Hematopoietic multipotent progenitor cell treated with erythropoietin and hydrocortisone succinate and interleukin-3 and kit ligand, for 8 days (in vitro differentiated cells): ENCODE measurements at regions not wholly inside any gene's neighbourhood (a gene's known extent, or its start where the extent isn't known, plus 50 kb on each side); places are given as distances from the start of the nearest gene placed in this dataset.

Source experiments
- DNase-seq: peaks from one replicate; pipeline ENCODE4 v3.0.0-alpha.2; 2015

GRCh38 chr9:88737876-88738275 is 202.9 kb downstream of the NXNL2 start:
- no peak for DNase-seq

DNA sequence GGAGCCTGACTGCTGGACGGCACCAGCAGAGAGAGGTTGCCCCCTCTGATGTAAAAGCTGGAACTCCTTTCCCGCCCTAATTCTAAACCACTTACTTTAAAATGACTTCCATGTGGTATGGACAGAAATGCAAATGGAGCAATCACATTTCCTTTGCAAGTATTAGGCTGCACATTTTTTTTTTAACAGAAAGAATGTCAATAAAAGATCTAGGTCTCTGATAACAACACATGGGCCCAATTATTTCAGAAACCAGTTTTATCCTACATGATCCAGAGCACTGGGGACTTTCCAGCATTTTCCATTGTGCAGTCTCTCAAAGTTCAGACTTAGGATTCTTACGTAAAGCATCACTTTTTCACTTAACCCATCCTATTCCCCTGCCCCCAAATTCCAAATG is 203.7 kb downstream of the NXNL2 start:
- DNase-seq = no peak

DNA sequence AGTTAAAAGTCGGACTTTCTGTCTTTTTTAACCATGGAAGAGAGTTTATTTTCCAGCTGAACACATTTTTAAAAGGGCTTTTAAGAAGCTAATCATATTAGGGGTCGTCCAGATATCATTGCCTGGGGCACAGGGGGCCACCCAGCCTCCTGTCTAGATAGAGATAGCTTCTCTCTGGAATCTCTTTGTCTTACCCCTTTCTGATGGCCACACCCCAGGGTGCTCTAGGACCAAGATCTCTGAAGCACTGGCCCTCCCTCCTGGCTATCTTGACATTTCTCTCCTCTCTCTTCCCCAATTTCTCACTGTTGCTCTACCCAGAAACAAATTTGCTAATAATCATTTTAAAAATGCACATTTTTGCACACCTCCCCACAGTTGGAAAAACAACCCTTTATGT is 204.4 kb downstream of the NXNL2 start:
- no peak for DNase-seq

- DNase-seq = no peak
Measured at GRCh38 chr9:88740844-88741243, 205.9 kb downstream of the NXNL2 start.

DNA sequence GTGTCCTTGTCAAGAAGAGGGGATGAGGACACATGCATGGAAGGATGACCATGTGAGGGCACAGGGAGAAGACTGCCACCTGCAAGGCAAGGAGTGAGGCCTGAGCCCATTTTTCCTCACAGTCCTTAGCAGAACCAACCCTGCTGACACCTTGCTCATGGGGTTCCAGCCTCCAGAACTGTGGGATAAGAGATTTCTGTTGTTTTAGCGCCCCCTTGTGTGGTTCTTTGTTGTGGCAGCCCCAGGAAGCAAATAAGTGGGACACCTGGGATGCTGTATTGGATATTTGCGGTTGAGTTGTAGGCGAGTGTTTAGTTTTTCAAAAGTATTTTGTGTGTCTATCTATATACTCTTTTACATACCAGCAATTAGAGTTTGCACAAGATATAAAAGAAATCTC is 206.4 kb downstream of the NXNL2 start:
- peak; percentile 43 for DNase-seq

DNA sequence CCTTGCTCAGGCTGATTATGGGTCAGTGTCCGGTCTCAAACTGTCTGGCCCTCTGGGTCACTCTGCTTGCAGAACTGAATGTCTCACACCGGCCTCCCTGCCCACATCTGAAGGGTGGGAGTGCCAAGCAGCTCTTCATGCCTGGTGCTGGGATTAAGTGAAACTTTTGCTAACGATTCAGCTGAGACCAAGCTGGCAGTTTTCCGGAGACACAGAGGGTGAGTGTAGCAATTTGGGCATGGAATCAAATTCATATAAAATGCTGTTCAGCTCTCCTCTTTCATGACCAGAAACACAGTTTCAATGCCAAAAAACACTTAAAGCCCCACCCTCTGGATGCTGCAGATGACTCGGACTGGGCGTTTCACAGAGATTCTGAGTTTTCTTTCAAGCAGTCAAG is 207.5 kb downstream of the NXNL2 start:
- DNase-seq = no peak

GRCh38 chr9:88742905-88743304 is 207.9 kb downstream of the NXNL2 start:
- DNase-seq = no peak

DNA sequence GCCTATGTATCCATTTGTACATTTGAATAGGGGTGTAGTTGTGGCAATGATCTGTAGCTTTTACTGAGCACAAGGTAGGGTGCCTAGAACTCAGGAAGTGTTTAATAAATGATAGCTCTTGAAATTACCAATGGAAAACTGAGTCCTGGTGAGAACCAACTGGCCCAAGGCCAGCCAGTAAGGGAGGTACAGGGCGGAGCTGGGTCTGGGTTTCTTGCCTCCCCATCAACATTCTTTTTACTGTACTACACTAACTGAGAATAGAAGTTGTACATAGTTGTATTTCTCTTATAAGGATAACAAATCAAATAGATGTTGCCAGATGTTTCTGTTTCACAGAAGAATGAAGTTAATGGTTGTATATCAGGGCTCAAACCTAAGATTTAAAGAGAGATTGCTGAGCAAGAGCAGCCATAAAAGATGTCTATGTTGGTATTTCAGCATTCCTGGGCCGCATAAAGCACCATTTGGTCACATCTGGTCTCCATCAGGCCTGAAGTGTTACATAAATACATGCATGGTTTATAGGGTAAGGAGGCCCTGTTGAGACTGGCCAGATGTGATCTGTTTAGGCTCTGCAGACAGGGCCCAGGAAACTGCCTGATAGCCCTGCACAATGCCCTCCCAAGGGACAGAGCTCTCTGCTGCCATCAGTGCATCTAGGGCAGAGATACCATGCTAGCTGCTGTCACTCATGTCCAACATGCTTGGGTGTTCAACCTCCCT is 210.5 kb downstream of the NXNL2 start:
- no peak for DNase-seq

DNA sequence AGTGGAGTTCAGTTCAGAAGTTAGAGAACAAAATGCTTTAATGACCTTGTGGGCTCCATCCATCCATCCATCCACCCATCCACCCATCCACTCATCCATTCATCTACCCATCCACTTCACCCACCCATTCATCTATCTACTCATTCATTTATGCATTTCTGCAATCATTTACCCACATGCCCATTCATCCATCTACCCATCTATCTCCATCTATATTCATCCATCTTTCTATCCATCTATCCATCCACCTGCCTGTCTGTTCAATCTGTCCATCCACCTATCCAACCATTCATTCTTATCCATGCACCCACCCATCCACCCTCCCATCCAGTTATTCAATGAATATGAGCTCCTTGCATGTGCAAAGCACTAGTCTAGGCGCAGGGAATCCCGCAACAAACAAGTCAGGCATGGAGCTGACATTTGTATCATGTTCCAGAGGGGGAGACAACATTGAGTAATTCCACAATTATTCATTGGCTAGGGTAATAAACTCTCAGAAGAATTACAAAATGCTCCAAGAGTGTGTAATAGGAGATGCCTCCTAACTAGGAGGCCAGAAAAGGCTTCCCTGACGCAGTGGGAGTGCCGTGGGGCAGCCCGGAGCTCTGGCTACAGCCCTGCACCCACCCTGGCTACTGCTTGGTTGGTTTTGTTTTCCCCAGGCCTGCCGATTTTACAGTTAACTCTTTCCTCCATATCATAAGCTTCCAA is 211.2 kb downstream of the NXNL2 start:
- DNase-seq = no peak

- DNase-seq = no peak
Measured at GRCh38 chr9:88746743-88747398, 211.9 kb downstream of the NXNL2 start.

- DNase-seq = peak; percentile 77
Measured at GRCh38 chr9:88747768-88748167, 212.8 kb downstream of the NXNL2 start.

DNA sequence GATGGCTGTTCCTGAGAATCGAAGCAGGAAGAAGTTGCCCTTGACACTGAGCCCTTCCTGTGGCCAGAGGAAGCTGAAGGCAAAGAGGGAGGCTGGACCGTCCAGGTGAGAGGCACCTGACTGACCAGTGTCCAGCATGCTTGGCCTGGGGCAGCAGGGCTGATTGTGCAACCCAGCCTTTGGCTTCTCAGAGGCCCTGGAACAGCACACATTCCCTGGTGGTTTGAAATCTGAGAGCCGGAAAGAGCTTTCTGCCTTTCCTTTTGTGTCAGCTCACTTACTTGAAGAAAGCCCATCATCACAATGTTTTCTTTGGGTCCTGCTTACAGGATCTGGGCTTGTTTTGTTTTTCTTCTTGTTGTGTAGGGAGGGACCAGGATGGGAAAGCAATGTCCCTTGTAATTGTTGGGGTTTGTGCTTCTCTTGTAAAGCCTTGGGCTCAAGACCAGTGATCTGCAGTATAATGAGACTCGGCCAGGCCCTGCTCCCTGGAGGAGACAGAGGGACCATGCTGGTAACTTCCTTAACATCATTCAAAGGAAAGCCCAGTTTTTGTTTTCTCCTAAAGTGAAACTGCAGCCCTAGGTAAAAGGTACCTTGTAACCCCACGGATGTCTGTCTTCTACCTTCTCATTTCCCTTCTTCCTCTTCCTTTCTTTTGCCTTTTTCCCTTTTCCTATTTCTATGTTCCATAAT is 213.7 kb downstream of the NXNL2 start:
- no peak for DNase-seq

DNA sequence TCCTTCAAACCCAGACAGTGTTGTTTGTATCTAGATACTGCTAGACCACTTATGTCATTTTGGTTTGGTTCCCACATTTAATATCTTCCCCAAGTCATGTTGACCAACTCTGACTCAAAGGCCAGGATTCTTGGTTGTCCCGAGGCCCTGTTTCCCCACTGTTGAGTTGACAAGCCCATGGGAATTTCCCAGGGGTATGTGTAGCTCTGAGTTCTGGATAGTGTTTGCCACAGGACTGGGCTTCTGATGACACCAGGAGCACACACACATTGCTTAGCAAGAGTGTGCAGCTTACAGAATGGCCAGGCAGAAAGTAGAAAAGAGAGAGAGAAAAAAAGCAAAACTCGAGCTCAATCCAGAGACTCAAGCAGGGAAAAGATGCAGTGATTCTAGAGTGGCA is 214.4 kb downstream of the NXNL2 start:
- DNase-seq = no peak

DNA sequence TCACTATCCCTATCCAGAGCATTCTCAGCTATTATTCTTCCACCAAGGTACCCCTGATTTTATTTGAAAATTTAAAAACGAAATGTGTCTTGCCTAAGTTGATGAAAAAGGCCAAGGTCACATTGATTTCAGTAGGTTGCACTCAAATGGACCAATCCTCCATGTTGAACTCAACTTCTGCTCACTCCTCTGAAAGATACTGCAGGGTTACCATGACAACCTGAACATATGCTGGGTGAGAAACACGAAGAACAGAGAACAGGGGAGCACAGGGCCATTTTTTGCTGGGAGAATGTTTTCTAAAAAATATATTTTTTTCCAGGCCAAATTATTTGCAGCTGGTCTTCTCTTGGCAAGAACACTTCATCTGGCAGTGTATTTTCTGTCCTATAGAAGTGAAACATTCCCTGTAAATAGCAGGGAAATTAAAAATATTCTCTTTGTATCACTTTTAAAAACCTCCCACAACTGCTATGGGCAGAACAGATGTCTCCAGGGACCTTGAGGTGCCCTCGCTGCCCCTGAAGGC is 215.9 kb downstream of the NXNL2 start:
- no peak for DNase-seq

GRCh38 chr9:88751781-88752180 is 216.8 kb downstream of the NXNL2 start:
- DNase-seq = no peak

DNA sequence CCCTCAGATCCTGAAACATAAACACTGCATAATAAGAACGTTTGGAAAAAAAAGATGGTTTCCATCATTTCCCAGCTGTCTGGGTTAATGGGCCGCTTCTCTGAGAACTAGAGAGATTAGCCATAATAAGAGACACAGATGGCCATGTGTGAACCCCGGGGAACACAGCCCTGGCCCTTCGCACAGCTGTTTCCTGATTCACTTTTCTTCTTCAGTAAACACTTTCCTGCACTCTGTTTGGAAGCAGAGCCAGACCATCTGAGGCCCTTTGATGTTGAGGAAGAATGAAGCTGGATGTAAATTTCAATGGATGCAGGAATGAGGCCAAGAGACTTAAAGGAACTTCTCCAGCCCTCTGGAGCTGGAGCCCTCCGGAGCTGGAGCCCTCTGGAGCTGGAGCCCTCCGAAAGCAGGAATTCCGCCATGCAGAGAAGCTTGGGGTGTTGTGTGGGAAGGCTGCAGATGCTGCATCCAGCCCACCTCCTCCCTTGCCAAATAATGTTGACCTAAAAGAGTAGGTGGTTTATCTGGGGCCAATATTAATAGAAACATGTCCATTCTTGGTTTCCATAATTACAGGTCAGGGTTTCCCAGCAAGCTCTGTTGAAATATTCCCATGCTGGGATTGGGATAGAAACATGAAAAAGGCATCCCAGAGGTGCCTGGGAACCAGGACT is 218.9 kb downstream of the NXNL2 start:
- DNase-seq = no peak

- DNase-seq = no peak
Measured at GRCh38 chr9:88754452-88754851, 219.5 kb downstream of the NXNL2 start.

GRCh38 chr9:88754886-88755285 is 219.9 kb downstream of the NXNL2 start:
- no peak for DNase-seq

DNA sequence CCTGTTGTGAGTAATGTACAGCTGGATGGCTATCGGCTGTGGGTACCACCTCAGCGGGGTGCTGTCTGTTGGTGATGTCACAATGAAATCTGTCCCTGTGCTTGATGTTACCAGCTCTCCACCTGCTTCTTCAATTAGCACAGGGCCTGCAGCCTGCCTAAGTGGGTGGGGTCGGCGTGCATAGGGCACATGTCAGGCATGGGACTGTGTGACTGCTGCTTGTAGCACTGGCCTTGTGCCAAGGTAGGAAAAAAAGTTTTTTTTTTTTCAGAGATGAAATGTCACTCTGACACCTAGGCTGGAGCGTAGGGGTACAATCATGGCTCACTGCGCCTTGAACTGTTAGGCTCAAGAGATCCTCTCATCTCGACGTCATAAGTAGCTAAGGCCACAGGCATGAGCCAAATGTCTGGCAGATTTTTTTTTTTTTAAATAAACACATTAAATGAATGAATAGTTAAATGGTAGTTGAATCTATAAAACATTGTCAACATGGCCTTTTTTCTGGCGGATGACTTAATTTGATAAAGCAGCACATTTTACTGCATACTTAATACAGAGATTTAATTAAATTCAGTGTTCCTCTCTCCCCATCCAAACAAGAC is 222.5 kb downstream of the NXNL2 start:
- no peak for DNase-seq

- DNase-seq = no peak
Measured at GRCh38 chr9:88759364-88759763, 224.4 kb downstream of the NXNL2 start.

DNA sequence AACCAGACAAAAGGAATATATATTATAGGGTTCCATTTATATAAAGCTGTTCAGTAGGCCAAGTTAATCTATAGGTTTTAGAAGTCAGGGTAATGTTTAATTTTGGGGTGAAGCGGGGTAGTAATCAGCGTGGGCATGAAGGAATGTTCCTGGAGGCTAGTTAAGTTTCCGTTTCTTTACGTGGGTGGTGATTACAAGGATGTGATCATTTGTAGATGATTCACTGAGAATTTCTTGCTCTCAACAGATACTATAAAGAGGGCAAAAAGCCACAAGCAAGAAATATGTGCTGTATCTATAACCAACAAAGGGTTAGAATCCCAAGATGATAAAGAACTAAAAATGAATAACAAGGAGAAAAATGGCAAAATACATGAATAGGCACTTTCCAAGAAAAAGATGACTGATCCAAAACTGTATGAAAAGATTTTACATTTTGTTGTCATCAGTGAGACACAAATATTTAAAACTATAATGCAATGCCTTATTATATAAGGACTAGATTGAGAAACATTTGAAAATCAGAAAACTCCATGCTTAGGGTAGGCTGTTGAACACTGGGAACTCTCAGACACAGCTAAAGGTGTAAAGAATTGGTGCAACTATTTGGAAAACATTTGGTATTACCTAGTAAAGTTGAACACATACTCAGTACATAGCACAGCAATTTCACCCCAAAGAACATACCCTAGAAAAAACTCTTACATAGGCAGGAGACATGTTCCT is 224.3 kb upstream of the S1PR3 start:
- DNase-seq = no peak

- DNase-seq = no peak
Measured at GRCh38 chr9:88767504-88767790, 223.8 kb upstream of the S1PR3 start.
